DND-41 (cell line): ENCODE measurements at regions not wholly inside any gene's neighbourhood (a gene's known extent, or its start where the extent isn't known, plus 50 kb on each side); places are given as distances from the start of the nearest gene placed in this dataset.

Experiments
- ATAC-seq: fragments of 200-7000 bp; cut with Tn5 transposase; 3 replicates; pipeline ENCODE4 v1.9.1; 2021; ENCODE audit warnings: low read depth; ENCODE audit not compliant: insufficient read depth
- DNase-seq: peaks from one replicate; pipeline ENCODE4 v3.0.0-alpha.2; 2020
- H2AFZ ChIP-seq: 2 replicates; pipeline ENCODE4 v1.6.0; 2012; ENCODE audit warnings: low read depth, low read length
- H3K27ac ChIP-seq: 2 replicates; pipeline ENCODE4 v1.5.1; 2012; ENCODE audit warnings: low read length, inconsistent platforms
- H3K27me3 ChIP-seq: fragments of 200-600 bp; sonication (generic); 2 replicates; pipeline ENCODE4 v1.6.0; 2012; ENCODE audit warnings: low read length, mild to moderate bottlenecking, inconsistent platforms; ENCODE audit not compliant: insufficient read depth, poor library complexity
- H3K36me3 ChIP-seq: 2 replicates; pipeline ENCODE4 v1.5.1; 2012; ENCODE audit warnings: low read length, inconsistent platforms; ENCODE audit not compliant: insufficient read depth
- H3K4me1 ChIP-seq: 2 replicates; pipeline ENCODE4 v1.5.1; 2012; ENCODE audit warnings: mild to moderate bottlenecking, low read length; ENCODE audit not compliant: insufficient read depth
- H3K4me2 ChIP-seq: 2 replicates; pipeline ENCODE4 v1.6.0; 2012; ENCODE audit warnings: mild to moderate bottlenecking, moderate library complexity, low read length, inconsistent platforms; ENCODE audit not compliant: insufficient read depth
- H3K4me3 ChIP-seq, 2 experiments: fragments of 200-600 bp in 1 of 2; shearing (Covaris generic) in 1 of 2; 2 replicates each; pipeline ENCODE4 v1.5.1; 2012 to 2016; ENCODE audit warnings: inconsistent platforms in 2 of 2, low read length in 2 of 2, mild to moderate bottlenecking in 2 of 2, low read depth in 1 of 2, moderate library complexity in 1 of 2
- H3K79me2 ChIP-seq: 2 replicates; pipeline ENCODE4 v1.6.0; 2012; ENCODE audit warnings: low read length, inconsistent platforms; ENCODE audit not compliant: insufficient read depth
- H3K9ac ChIP-seq: 2 replicates; pipeline ENCODE4 v1.6.0; 2012; ENCODE audit warnings: low read depth, mild to moderate bottlenecking, inconsistent platforms, low read length, moderate library complexity
- H3K9me3 ChIP-seq: 2 replicates; pipeline ENCODE4 v1.5.1; 2012; ENCODE audit warnings: low read length, moderate library complexity, mild to moderate bottlenecking, inconsistent platforms; ENCODE audit not compliant: insufficient read depth, severe bottlenecking
- H4K20me1 ChIP-seq: 2 replicates; pipeline ENCODE4 v1.6.0; 2012; ENCODE audit warnings: low read length; ENCODE audit not compliant: insufficient read depth
- CTCF ChIP-seq: IDR thresholded peaks from 2 replicates; pipeline ENCODE4 v1.5.1; 2012; ENCODE audit warnings: borderline replicate concordance, low read length, moderate library complexity, mild to moderate bottlenecking; ENCODE audit not compliant: poor library complexity, severe bottlenecking; ENCODE audit errors: extremely low read depth
- EZH2 ChIP-seq: IDR thresholded peaks from 3 replicates; pipeline ENCODE4 v1.6.1; 2012; ENCODE audit warnings: borderline replicate concordance, low read depth, mild to moderate bottlenecking, moderate library complexity, low read length, inconsistent platforms; ENCODE audit not compliant: severe bottlenecking

GRCh38 chr4:116010923-116011322, 897.5 kb upstream of the NDST4 start:
- no peaks in the 10 kb centered on the region for H4K20me1 ChIP-seq
- H3K4me2 ChIP-seq: no peak overlapping the region
- no peak overlapping the region for H3K4me3 ChIP-seq
- peaks cover 7% of the 10 kb centered on the region for H3K4me1 ChIP-seq
- no peak overlapping the region for H2AFZ ChIP-seq
- ATAC-seq (no peak), DNase-seq (no peak)
- no peak overlapping the region for H3K27ac ChIP-seq
- 0 out of 2 replicates have a peak, but pooled peaks cover 5% of the 10 kb centered on the region for H3K36me3 ChIP-seq
- no peak for TF ChIP-seq CTCF
- TF ChIP-seq EZH2: no peak
- H3K9me3 ChIP-seq: peaks cover 25% of the 10 kb centered on the region
- H3K27me3 ChIP-seq: no peaks in the 10 kb centered on the region
- H3K9ac ChIP-seq: no peak overlapping the region
- H3K79me2 ChIP-seq: no peaks in the 10 kb centered on the region

GRCh38 chr4:116005806-116006088, 892.3 kb upstream of the NDST4 start:
- Histone ChIP-seq H3K4me2 (peak overlapping the region; percentile 19; the same call in 1 of the 2 replicates), H3K9ac (peak overlapping the region; percentile 35; the same call in 1 of the 2 replicates), H3K27me3 (no peaks in the 10 kb centered on the region), H3K36me3 (no peaks in the 10 kb centered on the region), H3K4me1 (peaks cover 18% of the 10 kb centered on the region), H2AFZ (peak overlapping the region; percentile 50), H4K20me1 (no peaks in the 10 kb centered on the region), H3K27ac (peak overlapping the region; percentile 62), H3K9me3 (no peaks in the 10 kb centered on the region), H3K4me3 (no peak overlapping the region), H3K79me2 (no peaks in the 10 kb centered on the region)
- DNase-seq (no peak), ATAC-seq (no peak; the same call in 2 of the 3 replicates)
- TF ChIP-seq CTCF: no peak
- TF ChIP-seq EZH2: no peak

- no peak overlapping the region for H3K4me3 ChIP-seq
- H3K4me2 ChIP-seq: peak overlapping the region; percentile 19
- H4K20me1 ChIP-seq: no peaks in the 10 kb centered on the region
- no peaks in the 10 kb centered on the region for H3K79me2 ChIP-seq
- no peaks in the 10 kb centered on the region for H3K27me3 ChIP-seq
- H3K27ac ChIP-seq: peak overlapping the region; percentile 62
- DNase-seq: no peak
- H3K36me3 ChIP-seq: no peaks in the 10 kb centered on the region
- peaks cover 18% of the 10 kb centered on the region for H3K4me1 ChIP-seq
- ATAC-seq: peak; percentile 72
- peak overlapping the region; percentile 50 for H2AFZ ChIP-seq
- TF ChIP-seq CTCF: no peak
- TF ChIP-seq EZH2: no peak
- no peaks in the 10 kb centered on the region for H3K9me3 ChIP-seq
- H3K9ac ChIP-seq: peak overlapping the region; percentile 35; the same call in 1 of the 2 replicates
These were observed 891.8 kb upstream of the NDST4 start for GRCh38 chr4:116005037-116005805.
